H1 (cell line): ENCODE measurements at regions not wholly inside any gene's neighbourhood (a gene's known extent, or its start where the extent isn't known, plus 50 kb on each side); places are given as distances from the start of the nearest gene placed in this dataset.

ENCODE experiments used
- BACH1 ChIP-seq: IDR thresholded peaks from 2 replicates; pipeline ENCODE4 v1.6.1; 2012; ENCODE audit warnings: low read length, improper control_type of control experiment
- HDAC2 ChIP-seq, 2 experiments: fragments of 300-600 bp in 1 of 2; sonication (generic) in 1 of 2; IDR thresholded peaks; 2 replicates each; pipeline ENCODE4 v1.6.1; 2011 to 2012; ENCODE audit warnings: low read depth in 2 of 2, low read length in 2 of 2, mild to moderate bottlenecking in 2 of 2, moderate library complexity in 2 of 2, borderline replicate concordance in 1 of 2, inconsistent platforms in 1 of 2
- PHF8 ChIP-seq: fragments of 200-600 bp; sonication (generic); conservative IDR thresholded peaks from 2 replicates; pipeline ENCODE4 v1.7.1; 2012; ENCODE audit warnings: low read depth, mild to moderate bottlenecking, inconsistent platforms, low read length, moderate library complexity
- SIN3A ChIP-seq, 2 experiments: IDR thresholded peaks in 1 of 2; conservative IDR thresholded peaks in 1 of 2; 2 replicates each; pipeline ENCODE4 v1.6.1; 2011 to 2012; ENCODE audit warnings: low read length in 2 of 2, improper control_type of control experiment in 1 of 2, low read depth in 1 of 2, mild to moderate bottlenecking in 1 of 2
- TEAD4 ChIP-seq: IDR thresholded peaks from 2 replicates; pipeline ENCODE4 v1.6.1; 2012; ENCODE audit warnings: low read depth, low read length, inconsistent platforms, mixed read lengths

DNA sequence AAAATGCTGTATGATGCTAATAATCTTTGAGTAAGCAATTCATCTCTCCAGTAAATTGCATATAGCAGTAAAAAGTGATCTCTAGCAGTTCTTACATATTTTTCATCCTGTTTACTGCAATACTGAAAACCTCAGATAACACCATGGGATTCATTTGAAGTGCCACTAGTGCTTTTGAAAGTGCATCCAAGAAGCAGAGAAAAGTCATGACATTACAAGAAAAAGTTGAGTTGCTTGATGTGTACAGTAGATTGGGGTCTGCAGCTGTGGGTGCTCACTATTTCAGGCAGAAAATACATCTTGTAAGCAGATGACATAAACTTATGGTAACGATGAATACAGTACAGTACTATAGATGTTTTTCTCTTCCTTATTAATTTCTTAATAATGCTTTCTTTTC, 1984.9 kb upstream of the LRRTM1 start (continued):
- TF ChIP-seq HDAC2 (IDR thresholded peaks at IDR 0.05; ENCODE audit: borderline replicate concordance in 1 of 2, low read depth in 2 of 2, low read length in 2 of 2) (no peak), PHF8 (no peak), BACH1 (no peak), TEAD4 (no peak), SIN3A (conservative IDR thresholded peaks at IDR 0.05 in 1 of 2, IDR thresholded peaks at IDR 0.05 in 1 of 2; ENCODE audit: low read depth in 1 of 2, low read length in 2 of 2) (no peak)
